HG03520 (cell line): ENCODE measurements at regions not wholly inside any gene's neighbourhood (a gene's known extent, or its start where the extent isn't known, plus 50 kb on each side); places are given as distances from the start of the nearest gene placed in this dataset.
A peak's percentile ranks its signal among the peaks of the same experiment; 100 is the strongest.

Source experiments
- ATAC-seq: cut with Tn5 transposase; IDR thresholded peaks from one replicate; pipeline ENCODE4 v1.9.1; 2021; ENCODE audit warnings: mild to moderate bottlenecking, moderate library complexity; ENCODE audit not compliant: unreplicated experiment

GRCh38 chr1:98086156-98086555, 165.3 kb upstream of the DPYD start:
- ATAC-seq: no peak

- ATAC-seq: no peak
Measured at GRCh38 chr1:98084188-98084587, 163.4 kb upstream of the DPYD start.

- ATAC-seq: no peak
Measured at GRCh38 chr1:98081944-98082343, 161.1 kb upstream of the DPYD start.

DNA sequence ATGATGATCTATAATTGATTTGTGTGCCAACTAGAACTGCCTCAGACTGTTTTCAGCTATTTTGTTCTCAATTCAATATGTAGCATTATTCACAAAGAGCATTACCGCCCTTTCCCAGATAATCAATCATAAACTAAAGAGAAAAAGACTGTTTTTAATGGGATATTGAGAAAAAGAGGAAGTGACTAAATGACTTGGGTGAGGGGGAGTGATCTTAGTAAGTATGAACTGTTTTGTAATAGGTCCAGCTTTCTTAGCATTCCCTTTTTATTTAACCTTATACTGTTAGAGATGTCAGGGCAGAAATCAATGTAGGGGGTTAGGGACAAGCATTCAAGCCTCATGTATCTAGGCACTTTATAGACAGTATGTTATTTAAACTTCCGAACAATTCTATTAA, 157.8 kb upstream of the DPYD start:
- no peak for ATAC-seq

GRCh38 chr1:98077691-98078090, 156.9 kb upstream of the DPYD start:
- ATAC-seq: no peak

DNA sequence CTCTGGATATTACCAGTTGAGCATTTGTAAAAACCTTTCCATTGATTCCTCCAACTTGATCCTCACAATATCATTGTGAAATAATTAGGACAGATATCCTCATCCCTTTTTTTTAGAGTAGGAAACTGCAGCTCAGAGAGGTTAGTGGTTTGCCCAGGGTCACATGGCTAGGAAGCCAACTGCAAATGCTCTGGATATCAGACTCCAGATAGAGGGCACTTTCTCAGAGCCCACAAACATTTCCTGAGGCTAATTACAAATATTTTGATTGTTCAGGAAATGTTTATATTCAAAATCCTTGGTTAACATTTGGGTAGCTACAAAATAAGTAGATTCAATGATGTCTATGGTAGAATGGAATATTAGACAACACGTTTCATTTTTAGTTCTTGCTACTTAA, 154.8 kb upstream of the DPYD start:
- ATAC-seq: no peak

GRCh38 chr1:98073823-98074222, 153.0 kb upstream of the DPYD start:
- ATAC-seq: no peak

GRCh38 chr1:98073106-98073505, 152.3 kb upstream of the DPYD start:
- no peak for ATAC-seq

DNA sequence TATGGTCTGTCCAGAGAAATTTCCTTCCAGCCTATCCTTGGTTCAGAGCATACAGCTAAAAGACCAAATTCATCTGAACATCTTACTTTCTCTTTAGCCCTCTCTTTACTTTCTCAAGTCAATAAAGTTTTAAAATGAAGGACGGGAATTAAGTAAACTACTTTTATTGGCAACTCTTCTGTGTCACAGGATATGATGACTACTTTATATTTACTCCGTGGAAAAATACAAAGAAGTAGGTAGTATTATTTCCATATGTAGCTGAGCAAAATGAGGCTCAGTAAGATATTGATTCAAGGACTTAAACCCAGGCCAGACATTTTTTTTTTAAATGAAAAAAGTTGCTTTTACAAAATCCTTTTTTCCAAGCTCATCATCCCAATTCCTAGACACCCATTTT, 151.2 kb upstream of the DPYD start:
- ATAC-seq: no peak

DNA sequence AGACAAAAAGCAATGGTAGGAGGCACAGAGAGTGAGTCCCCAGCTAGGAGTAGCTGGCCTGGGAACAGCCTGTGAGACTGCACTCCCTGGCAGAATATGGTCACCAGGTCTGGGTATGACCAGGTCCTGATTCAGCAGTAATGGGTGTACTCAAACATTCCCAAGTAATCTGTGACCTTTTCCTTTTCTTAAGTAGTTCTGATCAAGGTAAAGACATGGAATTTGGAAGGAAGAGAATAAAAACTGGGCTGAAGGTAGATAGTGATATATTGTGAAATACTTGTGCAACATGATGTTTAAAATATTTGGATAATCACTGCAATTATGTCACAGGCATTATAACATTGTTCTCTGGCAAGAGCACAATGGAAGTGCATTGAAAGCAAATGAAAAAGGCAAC, 147.2 kb upstream of the DPYD start:
- ATAC-seq: no peak

DNA sequence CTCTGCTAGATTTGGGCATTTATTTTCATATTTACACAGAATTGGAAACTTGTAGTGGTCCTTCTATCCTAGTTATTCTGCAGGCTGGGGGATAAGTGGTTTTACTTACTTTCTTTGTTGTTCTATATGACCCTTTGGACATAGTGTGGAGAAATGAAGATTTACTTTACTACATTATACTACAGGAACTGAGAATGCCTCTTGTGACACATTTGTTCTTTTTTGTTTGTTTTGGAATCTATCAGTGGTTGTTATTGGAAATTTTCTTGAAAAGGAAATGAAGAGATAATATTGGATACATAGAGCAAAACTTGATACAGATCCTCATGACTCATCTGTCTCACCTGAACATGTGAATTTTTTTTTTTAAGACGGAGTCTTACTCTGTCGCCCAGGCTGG, 146.1 kb upstream of the DPYD start:
- no peak for ATAC-seq

- ATAC-seq: no peak
Measured at GRCh38 chr1:98059620-98060019, 138.8 kb upstream of the DPYD start.

GRCh38 chr1:98058676-98059075, 137.8 kb upstream of the DPYD start:
- ATAC-seq: no peak

DNA sequence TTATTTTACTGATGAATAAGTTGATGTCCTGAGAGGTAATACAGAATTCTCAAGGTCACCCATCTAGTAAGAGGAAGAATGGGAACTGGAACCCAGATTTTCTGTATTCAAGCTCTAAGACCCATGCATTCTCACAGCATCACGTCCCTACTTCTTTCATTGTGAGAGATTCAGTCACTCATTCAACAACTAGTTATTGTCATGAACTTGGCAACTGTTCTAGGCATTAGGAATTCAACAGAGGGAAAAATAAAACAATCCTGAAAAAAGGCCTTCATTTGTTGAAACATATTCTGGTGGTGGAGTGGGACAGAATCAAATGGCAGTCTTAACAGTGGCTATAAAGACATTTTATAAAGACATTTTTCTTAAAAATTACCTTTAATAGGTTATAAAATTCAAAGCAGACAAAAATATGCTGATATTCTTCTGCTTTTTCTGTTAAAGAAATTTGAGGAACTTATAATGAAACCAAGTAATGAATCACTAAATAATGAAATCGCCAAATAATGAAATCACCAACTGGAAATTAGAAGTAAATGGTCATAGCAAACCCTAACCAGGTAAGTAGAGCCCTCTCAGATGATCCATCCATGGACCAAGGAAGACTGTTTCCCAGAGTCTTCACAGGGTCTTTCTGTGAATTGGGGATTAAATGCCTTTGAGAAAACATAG, 136.5 kb upstream of the DPYD start:
- ATAC-seq: no peak

DNA sequence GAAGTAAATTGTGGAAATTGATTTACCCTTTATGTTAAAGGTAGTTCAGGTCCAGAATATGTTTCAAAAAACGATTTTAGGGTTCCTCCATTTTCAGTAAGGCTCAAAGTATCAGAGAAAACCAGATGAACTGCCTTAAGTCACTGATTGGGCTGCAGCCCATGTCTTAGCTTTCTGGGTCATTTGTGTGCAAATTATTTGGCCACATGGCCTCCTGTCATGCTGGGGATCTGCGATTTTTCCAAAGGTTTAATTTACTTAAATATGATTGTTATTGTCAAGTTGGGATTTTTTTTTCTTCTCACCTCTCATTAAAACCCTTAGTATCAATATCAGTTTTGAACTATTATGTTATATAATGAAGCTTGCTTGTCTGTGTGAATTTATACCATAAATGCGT, 135.9 kb upstream of the DPYD start:
- no peak for ATAC-seq

DNA sequence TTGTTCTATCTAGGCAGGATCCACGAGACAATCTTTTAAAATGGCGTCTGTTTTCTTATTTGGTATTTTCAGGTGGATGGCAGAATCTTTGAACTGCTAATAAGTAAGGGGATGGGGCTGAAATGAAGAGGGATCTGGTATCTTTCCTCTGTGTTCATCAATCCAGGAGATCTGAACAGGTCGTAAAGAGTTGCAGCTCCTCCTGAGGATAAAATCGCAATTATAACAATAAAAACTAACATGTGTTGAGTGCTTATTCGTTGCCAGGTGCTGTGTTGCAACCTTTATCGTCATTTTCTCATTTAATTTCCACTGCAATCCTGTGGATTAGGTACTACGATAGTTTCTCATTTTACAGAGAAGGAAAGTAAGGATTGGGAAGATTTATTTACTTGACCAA, 134.6 kb upstream of the DPYD start:
- no peak for ATAC-seq

GRCh38 chr1:98054786-98055185, 134.0 kb upstream of the DPYD start:
- ATAC-seq: no peak

DNA sequence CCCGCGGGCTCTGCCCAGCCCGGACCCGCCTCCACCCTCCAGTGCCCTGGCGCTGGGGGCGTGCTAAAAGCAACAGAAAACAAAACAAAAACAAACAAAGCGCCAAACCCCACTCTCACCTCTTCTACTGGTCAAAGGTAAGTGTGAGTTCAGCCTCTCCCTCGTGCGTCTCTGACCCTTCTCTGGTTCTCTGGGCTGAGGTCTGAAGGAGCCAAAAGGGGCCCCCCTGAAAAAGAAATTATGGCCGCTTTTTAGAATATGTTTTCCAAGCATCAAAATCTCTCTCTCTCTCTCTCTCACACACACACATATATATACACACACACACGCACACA, 133.5 kb upstream of the DPYD start:
- ATAC-seq: no peak

- peak; percentile 90 for ATAC-seq
Measured at GRCh38 chr1:98053471-98054366, 132.9 kb upstream of the DPYD start.

GRCh38 chr1:98051065-98051675, 130.3 kb upstream of the DPYD start:
- peak; percentile 55 for ATAC-seq

DNA sequence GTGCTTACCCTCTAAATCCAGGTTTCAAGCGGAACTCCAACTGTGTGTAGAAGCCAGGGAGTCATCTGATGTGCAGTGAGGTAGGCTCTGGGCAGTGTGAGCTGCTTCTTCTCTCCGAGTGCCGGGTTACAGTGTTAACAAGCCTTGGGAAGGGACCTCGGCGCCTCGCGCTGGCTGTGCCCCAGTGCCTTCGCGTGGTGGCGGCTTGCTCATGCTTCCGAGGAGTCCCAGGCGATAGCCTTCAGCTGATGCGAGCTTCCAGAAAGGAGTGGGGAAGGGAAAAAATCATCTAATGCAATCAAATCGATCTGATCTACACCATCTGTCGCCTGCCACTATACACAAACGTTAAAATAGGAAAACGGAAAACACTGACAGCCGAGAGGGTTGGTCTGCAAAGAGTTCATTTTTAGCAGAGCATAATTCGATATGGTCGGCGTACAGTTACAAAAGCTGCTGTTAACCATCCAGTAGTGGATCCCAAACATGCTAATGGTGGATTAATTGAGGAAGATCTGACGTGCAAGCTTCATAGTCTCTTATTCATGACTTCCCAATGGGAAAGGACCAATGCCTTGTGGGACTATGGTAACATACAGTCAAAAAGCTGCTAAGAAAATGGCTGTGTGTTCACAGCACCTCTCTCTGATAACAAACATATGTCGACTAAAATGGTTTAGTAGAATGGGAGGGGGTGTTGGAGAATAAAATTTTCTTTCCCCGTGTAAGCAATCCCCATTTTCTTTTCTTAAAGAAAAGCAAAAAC, 128.7 kb upstream of the DPYD start:
- no peak for ATAC-seq
